Activated B cell treated with CpG ODN at 0.5 μM for 24 hours (primary cell): ENCODE measurements at regions not wholly inside any gene's neighbourhood (a gene's known extent, or its start where the extent isn't known, plus 50 kb on each side); places are given as distances from the start of the nearest gene placed in this dataset.

ENCODE experiments used
- ATAC-seq: fragments of 200-7000 bp; cut with Tn5 transposase; one replicate; pipeline ENCODE4 v1.10.0; 2021; ENCODE audit warnings: low read depth, mild to moderate bottlenecking, moderate library complexity
- CTCF ChIA-PET: fragments of 350-600 bp; sonication (Branson Sonifier 250); formaldehyde crosslinking; loops from one replicate; lab custom pipeline; 2021; ENCODE audit warnings: antibody characterized with exemption; lab: Charles Lee
- POLR2A ChIA-PET: fragments of 350-600 bp; sonication (Branson Sonifier 250); formaldehyde crosslinking; loops from one replicate; lab custom pipeline; 2021; ENCODE audit warnings: antibody characterized with exemption; lab: Charles Lee
- DNase-seq: peaks from one replicate; pipeline ENCODE4 v3.0.0; 2022
- H3K27ac Mint-ChIP-seq: one replicate; pipeline ENCODE4 v1.8.0; 2020; ENCODE audit warnings: mixed read lengths
- H3K27me3 Mint-ChIP-seq: one replicate; pipeline ENCODE4 v1.8.0; 2021; ENCODE audit warnings: mixed read lengths
- H3K36me3 Mint-ChIP-seq: one replicate; pipeline ENCODE4 v1.8.0; 2021; ENCODE audit warnings: low read depth, mixed read lengths
- H3K4me1 Mint-ChIP-seq: one replicate; pipeline ENCODE4 v1.8.0; 2021; ENCODE audit warnings: mixed read lengths
- H3K4me3 Mint-ChIP-seq: one replicate; pipeline ENCODE4 v1.8.0; 2020; ENCODE audit warnings: mild to moderate bottlenecking, mixed read lengths
- H3K9me3 Mint-ChIP-seq: one replicate; pipeline ENCODE4 v1.8.0; 2020; ENCODE audit warnings: mixed read lengths
- CTCF ChIP-seq: fragments of 200-600 bp; IDR thresholded peaks from one replicate; pipeline ENCODE4 v1.8.0; 2022; ENCODE audit warnings: antibody characterized with exemption, mild to moderate bottlenecking
- intact Hi-C: fragments of 100-400 bp; cut with micrococcal nuclease; formaldehyde crosslinking; loops from one replicate; pipeline ENCODE4 v1.15.1; 2024

DNA sequence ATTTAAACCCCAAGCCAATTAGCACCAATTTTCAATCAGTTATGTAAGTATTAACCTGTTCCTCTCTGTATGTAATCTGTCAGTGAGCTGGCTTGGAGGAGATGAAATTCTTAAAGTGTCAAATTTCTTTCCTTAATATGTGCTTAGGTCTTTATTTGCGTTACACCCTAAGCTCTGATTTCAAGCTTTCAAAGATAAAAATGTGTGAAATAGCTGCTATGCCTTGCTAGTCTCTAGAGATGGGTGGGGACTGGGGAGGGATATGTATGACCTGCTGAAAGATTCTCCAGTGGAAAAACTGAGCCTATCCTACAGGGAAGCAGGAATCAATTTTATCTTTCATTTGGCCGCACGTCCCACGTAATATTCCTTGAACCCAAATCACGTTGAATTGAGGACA, 264.5 kb downstream of the RND3 start:
- no peak for ATAC-seq
- POLR2A ChIA-PET, result no interaction called here
- H3K27me3 Mint-ChIP-seq, result no peaks in the 10 kb centered on the region
- H3K36me3 Mint-ChIP-seq, result no peaks in the 10 kb centered on the region
- H3K27ac Mint-ChIP-seq, result no peak overlapping the region
- TF ChIP-seq CTCF, result no peak
- H3K9me3 Mint-ChIP-seq, result peaks cover 4% of the 10 kb centered on the region
- DNase-seq, result no peak
- CTCF ChIA-PET, result no interaction called here
- intact Hi-C loops, result no loop called here
- H3K4me3 Mint-ChIP-seq, result no peak overlapping the region
- H3K4me1 Mint-ChIP-seq, result no peaks in the 10 kb centered on the region

GRCh38 chr2:150222379-150222778, 265.1 kb downstream of the RND3 start:
- POLR2A ChIA-PET, result no interaction called here
- Mint-ChIP-seq H3K9me3 (peaks cover 4% of the 10 kb centered on the region), H3K4me1 (no peaks in the 10 kb centered on the region)

DNA sequence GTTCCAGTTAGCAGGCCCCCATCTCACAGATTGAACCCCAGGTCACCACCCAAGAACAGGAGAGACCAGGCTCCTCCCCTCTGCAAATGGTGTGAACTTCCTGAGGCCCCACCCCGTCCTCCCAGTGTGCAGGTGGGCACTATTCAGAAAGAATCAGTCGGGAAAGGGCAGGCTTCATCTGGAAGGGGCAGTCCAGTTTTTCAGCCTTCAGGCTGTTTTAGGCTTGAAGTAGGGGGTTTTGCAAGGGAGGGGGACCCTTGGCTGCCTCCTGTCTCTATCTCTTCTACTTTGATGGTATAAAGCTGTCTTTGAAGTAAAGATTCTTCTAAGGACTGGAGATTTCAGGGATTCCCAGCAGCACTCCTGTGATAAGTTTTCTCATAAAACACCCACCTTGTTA, 267.6 kb downstream of the RND3 start:
- TF ChIP-seq CTCF, result no peak
- H3K4me3 Mint-ChIP-seq, result no peak overlapping the region
- H3K36me3 Mint-ChIP-seq, result no peaks in the 10 kb centered on the region
- ChIA-PET POLR2A (no interaction called here), CTCF (no interaction called here)
- no peak for DNase-seq
- H3K4me1 Mint-ChIP-seq, result no peaks in the 10 kb centered on the region
- no peak overlapping the region for H3K27ac Mint-ChIP-seq
- no peak for ATAC-seq
- no peaks in the 10 kb centered on the region for H3K27me3 Mint-ChIP-seq
- no peaks in the 10 kb centered on the region for H3K9me3 Mint-ChIP-seq
- intact Hi-C loops, result no loop called here

More at GRCh38 chr2:150222379-150222778, 265.1 kb downstream of the RND3 start:
- no peak for TF ChIP-seq CTCF
- Mint-ChIP-seq H3K27ac (no peak overlapping the region), H3K4me3 (no peak overlapping the region), H3K27me3 (no peaks in the 10 kb centered on the region), H3K36me3 (no peaks in the 10 kb centered on the region)
- intact Hi-C loops, result no loop called here
- CTCF ChIA-PET, result no interaction called here
- no peak for DNase-seq
- no peak for ATAC-seq

DNA sequence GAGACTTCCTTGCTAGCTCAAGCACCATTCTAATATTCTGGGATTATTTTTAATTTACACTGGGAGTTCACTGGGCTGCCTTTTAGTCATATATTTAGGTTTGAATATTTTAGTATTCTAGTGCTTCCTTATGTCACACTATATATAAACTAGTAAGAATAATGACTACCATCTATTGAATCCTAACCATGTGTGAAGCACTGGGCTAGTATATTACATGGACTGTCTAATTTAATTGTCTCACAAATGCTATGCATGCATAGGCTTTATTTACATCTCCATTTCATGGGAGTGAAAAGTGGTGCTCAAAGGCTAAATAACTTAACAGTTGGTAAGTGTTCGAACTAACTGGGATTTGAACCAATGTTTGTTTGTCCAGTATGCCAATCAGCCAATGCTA, 272.4 kb downstream of the RND3 start:
- Mint-ChIP-seq H3K36me3 (no peaks in the 10 kb centered on the region), H3K4me1 (no peaks in the 10 kb centered on the region), H3K27me3 (no peaks in the 10 kb centered on the region), H3K9me3 (no peaks in the 10 kb centered on the region), H3K27ac (no peak overlapping the region), H3K4me3 (no peak overlapping the region)
- DNase-seq (no peak), ATAC-seq (no peak)
- TF ChIP-seq CTCF, result no peak
- ChIA-PET CTCF (no interaction called here), POLR2A (no interaction called here)
- intact Hi-C loops, result no loop called here

DNA sequence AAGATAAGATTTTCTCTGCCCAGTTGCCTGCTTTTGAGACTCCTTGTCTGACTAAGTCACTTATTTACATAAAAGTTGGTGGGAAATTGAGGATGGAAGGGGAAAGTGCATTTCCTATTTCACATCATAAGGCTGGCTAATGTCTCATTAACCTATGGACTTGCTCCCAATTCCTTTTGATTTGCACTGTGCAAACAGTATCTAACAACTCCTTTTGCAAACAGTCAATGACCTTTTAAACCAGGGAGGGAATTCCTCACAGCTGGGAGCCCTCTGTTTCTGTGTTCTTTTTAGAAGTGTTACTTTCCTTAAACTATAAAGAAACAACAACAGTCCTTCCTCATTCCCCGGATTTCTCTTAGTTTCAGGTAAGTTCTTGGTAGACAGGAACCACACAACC, 272.8 kb downstream of the RND3 start:
- POLR2A ChIA-PET, result no interaction called here
- H3K27ac Mint-ChIP-seq, result no peak overlapping the region

More for the DNA sequence above, 272.8 kb downstream of the RND3 start:
- no peaks in the 10 kb centered on the region for H3K4me1 Mint-ChIP-seq
- intact Hi-C loops, result no loop called here
- no peaks in the 10 kb centered on the region for H3K36me3 Mint-ChIP-seq
- H3K9me3 Mint-ChIP-seq, result no peaks in the 10 kb centered on the region
- H3K4me3 Mint-ChIP-seq, result no peak overlapping the region
- DNase-seq, result no peak
- no peaks in the 10 kb centered on the region for H3K27me3 Mint-ChIP-seq
- no peak for ATAC-seq
- no peak for TF ChIP-seq CTCF
- CTCF ChIA-PET, result no interaction called here
